MCF 10A (cell line): ENCODE measurements at regions not wholly inside any gene's neighbourhood (a gene's known extent, or its start where the extent isn't known, plus 50 kb on each side); places are given as distances from the start of the nearest gene placed in this dataset.
A peak's percentile ranks its signal among the peaks of the same experiment; 100 is the strongest.

ENCODE experiments used
- BruUV-seq: library from RNA; stranded (reverse); fragments of 400-500 nt; replicated peaks from 2 replicates; lab custom pipeline; 2021; lab: Mats Ljungman, UMichigan
- CTCF ChIA-PET: fragments of 300-600 bp; sonication (Branson Sonifier 250); formaldehyde crosslinking; extraction: SDS; loops from one replicate; lab custom pipeline; 2021; ENCODE audit warnings: antibody characterized with exemption, inconsistent platforms; lab: Yijun Ruan, JAX
- POLR2A ChIA-PET: fragments of 300-600, 350-650 bp; sonication (Branson Sonifier 250); formaldehyde crosslinking; extraction: SDS; loops from one replicate; lab custom pipeline; 2020; ENCODE audit warnings: antibody characterized with exemption, inconsistent platforms; lab: Yijun Ruan, JAX
- DNase-seq: peaks from one replicate; pipeline ENCODE4 v3.0.0-alpha.2; 2018; ENCODE audit not compliant: unreplicated experiment
- H3K27ac Mint-ChIP-seq: one replicate; pipeline ENCODE4 v1.8.0; 2022; ENCODE audit warnings: mild to moderate bottlenecking, low read depth, mixed read lengths; ENCODE audit not compliant: unreplicated experiment
- H3K27me3 Mint-ChIP-seq: one replicate; pipeline ENCODE4 v1.8.0; 2022; ENCODE audit warnings: mixed read lengths; ENCODE audit not compliant: insufficient read depth, unreplicated experiment
- H3K36me3 Mint-ChIP-seq: one replicate; pipeline ENCODE4 v1.8.0; 2022; ENCODE audit warnings: mild to moderate bottlenecking, moderate library complexity, mixed read lengths; ENCODE audit not compliant: insufficient read depth, unreplicated experiment
- H3K4me1 Mint-ChIP-seq: one replicate; pipeline ENCODE4 v1.8.0; 2022; ENCODE audit warnings: mixed read lengths; ENCODE audit not compliant: insufficient read depth, unreplicated experiment
- H3K4me3 Mint-ChIP-seq: one replicate; pipeline ENCODE4 v1.8.0; 2022; ENCODE audit warnings: mild to moderate bottlenecking, moderate library complexity, mixed read lengths; ENCODE audit not compliant: unreplicated experiment
- H3K9me3 Mint-ChIP-seq: one replicate; pipeline ENCODE4 v1.8.0; 2022; ENCODE audit warnings: mixed read lengths; ENCODE audit not compliant: unreplicated experiment
- CTCF ChIP-seq: fragments of 200-600 bp; IDR thresholded peaks from one replicate; pipeline ENCODE4 v1.8.0; 2022; ENCODE audit warnings: antibody characterized with exemption, mild to moderate bottlenecking; ENCODE audit not compliant: unreplicated experiment
- intact Hi-C: fragments of 100-400 bp; cut with micrococcal nuclease; formaldehyde crosslinking; loops from 2 replicates; pipeline ENCODE4 v1.14.1; 2022

GRCh38 chr21:23488245-23488644 is 2119.0 kb downstream of the MRPL39 start:
- intact Hi-C loops: no loop called here
- Mint-ChIP-seq H3K27ac (no peak overlapping the region), H3K36me3 (no peaks in the 10 kb centered on the region), H3K27me3 (no peaks in the 10 kb centered on the region), H3K9me3 (peaks cover 13% of the 10 kb centered on the region), H3K4me3 (no peak overlapping the region), H3K4me1 (peaks cover 5% of the 10 kb centered on the region)
- no peak for TF ChIP-seq CTCF
- no peak for DNase-seq
- CTCF ChIA-PET: no interaction called here
- POLR2A ChIA-PET: no interaction called here
- BruUV-seq: no TSS peak

- CTCF ChIA-PET: interaction anchor here (0.6 kb wide), 1 partner anchor 100 kb away, joined by 4 read pairs; no protein-coding TSS in a partner anchor
- no TSS peak for BruUV-seq
Measured at GRCh38 chr21:23480591-23481270, 2126.6 kb downstream of the MRPL39 start.

GRCh38 chr21:23478381-23478780 is 2128.9 kb downstream of the MRPL39 start:
- DNase-seq: no peak
- intact Hi-C loops: no loop called here
- BruUV-seq: no TSS peak
- peaks cover 7% of the 10 kb centered on the region for H3K4me1 Mint-ChIP-seq
- no peak overlapping the region for H3K27ac Mint-ChIP-seq
- no peaks in the 10 kb centered on the region for H3K36me3 Mint-ChIP-seq
- ChIA-PET POLR2A (interaction anchor here (1.0 kb wide), 1 partner anchor 8 kb away, joined by 3 read pairs; no protein-coding TSS in a partner anchor), CTCF (interaction anchor here (0.5 kb wide), 1 partner anchor 213 kb away, joined by 3 read pairs; no protein-coding TSS in a partner anchor)
- H3K27me3 Mint-ChIP-seq: no peaks in the 10 kb centered on the region
- no peak for TF ChIP-seq CTCF
- H3K4me3 Mint-ChIP-seq: no peak overlapping the region
- H3K9me3 Mint-ChIP-seq: peaks cover 14% of the 10 kb centered on the region

More at GRCh38 chr21:23480591-23481270, 2126.6 kb downstream of the MRPL39 start:
- intact Hi-C loops: no loop called here
- H3K4me1 Mint-ChIP-seq: peaks cover 6% of the 10 kb centered on the region
- H3K9me3 Mint-ChIP-seq: peaks cover 14% of the 10 kb centered on the region
- no peak overlapping the region for H3K27ac Mint-ChIP-seq
- no peak overlapping the region for H3K4me3 Mint-ChIP-seq
- no peaks in the 10 kb centered on the region for H3K36me3 Mint-ChIP-seq
- no peaks in the 10 kb centered on the region for H3K27me3 Mint-ChIP-seq
- POLR2A ChIA-PET: interaction anchor here (1.3 kb wide), 1 partner anchor 13 kb away, joined by 3 read pairs; no protein-coding TSS in a partner anchor
- no peak for DNase-seq
- TF ChIP-seq CTCF: no peak

- no peaks in the 10 kb centered on the region for H3K9me3 Mint-ChIP-seq
- no peak overlapping the region for H3K27ac Mint-ChIP-seq
- TF ChIP-seq CTCF: no peak
- intact Hi-C loops: no loop called here
- no TSS peak for BruUV-seq
- peak overlapping the region; percentile 32 for H3K4me3 Mint-ChIP-seq
- POLR2A ChIA-PET: no interaction called here
- H3K4me1 Mint-ChIP-seq: peaks cover 12% of the 10 kb centered on the region
- no peaks in the 10 kb centered on the region for H3K27me3 Mint-ChIP-seq
- CTCF ChIA-PET: interaction anchor here (0.7 kb wide), 1 partner anchor 446 kb away, joined by 3 read pairs; no protein-coding TSS in a partner anchor
- H3K36me3 Mint-ChIP-seq: no peaks in the 10 kb centered on the region
- peak; percentile 73 for DNase-seq
Measured at GRCh38 chr21:23475281-23476219, 2131.7 kb downstream of the MRPL39 start.
